GM19438 (cell line): ENCODE measurements at regions not wholly inside any gene's neighbourhood (a gene's known extent, or its start where the extent isn't known, plus 50 kb on each side); places are given as distances from the start of the nearest gene placed in this dataset.

Source experiments
- ATAC-seq: cut with Tn5 transposase; IDR thresholded peaks from one replicate; pipeline ENCODE4 v1.9.1; 2021; ENCODE audit warnings: low read depth; ENCODE audit not compliant: unreplicated experiment

DNA sequence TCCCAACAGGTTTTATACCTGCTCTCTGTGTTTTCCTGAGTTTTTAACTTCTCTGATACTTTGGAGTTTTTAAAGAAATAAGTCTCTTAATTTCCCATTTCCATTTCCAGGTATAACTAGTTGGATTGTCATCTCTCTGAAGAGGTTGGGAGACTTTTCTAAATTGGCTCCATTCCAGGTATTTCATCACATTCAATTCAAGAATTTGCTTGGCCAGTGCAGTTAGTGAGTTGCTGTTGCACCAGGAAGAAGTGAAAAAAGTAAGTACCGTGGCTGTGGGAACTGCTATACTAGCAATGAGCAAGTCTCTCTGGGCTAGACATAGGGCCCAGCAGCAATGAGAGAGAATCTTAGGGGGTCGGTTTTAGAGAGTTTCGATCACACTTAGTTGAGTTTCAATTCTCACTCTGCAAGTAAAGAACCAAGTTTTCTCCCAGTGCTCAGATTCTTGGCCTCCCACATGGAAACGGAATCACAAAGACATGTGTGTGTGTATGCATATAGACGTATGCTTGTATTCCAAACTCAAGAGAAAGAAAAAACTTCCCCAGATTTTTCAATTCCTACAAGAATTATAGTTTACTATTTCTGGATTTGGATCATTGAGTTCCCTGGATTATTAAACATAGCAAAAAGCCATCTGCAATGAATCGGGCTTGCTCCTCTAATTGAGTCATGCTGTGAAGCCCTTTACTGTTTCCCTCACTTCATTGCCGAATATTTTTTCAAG is 894.4 kb downstream of the BCL11A start:
- no peak for ATAC-seq

DNA sequence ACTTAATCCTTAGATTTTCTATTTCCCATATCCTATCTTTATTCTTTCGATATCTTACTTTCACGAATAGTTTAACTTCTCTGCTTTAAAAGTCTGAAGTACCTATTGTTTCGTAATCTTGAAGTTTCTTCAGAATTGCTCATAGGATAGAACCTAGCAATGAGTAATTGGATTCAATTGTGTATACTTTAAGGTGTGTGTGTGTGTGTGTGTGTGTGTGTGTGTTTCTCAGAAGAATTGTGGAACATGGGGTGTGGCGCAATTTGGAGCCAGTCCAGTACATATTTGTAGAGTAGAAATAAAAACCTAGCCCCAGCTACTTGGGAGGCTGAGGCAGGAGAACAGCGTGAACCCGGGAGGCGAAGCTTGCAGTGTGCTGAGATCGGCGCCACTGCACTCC is 897.6 kb downstream of the BCL11A start:
- no peak for ATAC-seq

DNA sequence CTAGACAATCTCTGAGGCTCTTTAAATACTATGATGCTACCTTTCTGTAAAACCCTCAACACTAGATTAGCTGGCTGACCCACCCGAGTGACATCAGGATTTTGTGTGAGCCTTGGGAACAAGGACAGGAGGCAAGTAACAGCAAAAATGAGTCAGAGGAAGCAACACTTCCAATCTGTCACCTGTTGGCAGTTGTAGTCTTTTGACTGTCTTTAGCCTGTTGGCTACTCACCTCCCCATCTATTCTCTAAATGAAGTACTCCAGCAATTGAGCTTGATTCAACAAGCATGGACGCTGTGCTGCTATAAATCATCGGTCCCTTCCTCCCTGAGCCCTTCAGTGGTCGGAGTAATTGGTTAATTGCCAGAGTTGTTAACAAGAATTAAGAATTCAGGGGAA is 898.7 kb downstream of the BCL11A start:
- ATAC-seq: no peak

DNA sequence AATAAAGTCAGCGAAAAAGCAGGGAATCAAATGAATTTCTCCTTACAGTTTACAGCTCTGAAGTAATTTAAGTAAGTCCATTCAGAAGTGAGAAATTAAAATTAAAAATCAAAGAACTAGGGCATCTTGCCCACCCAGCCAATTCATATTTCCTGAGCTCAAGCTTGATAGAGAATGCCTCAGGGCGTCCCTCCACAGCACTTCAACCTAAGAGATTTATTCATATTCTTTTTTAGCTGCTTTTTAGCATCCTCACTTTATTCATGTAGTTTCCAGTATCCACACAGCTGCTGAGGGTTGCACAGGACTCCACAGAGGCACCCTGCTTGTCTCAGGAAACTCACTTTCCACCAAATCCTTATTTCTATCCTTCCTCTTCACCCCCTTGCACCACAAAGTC is 900.3 kb downstream of the BCL11A start:
- no peak for ATAC-seq

DNA sequence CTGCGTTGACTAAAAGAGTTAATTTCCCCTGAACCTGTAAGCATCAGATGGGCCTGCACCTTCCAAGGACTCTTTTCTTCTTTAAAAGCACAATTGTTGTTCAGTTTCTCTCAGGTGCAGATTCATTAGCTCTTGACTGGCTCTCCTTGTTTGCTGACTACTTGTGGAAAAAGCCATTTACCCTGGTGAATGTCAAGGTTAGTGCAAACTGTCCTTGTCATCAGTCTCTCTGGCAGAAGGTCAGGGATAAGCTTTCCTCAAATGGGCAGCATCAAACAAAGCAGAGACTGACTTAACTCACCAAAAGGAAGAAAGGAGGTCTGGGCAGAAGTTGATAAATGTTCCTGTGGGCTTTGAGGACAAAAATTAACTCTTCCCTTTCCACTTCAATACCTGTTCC is 922.7 kb downstream of the BCL11A start:
- no peak for ATAC-seq

DNA sequence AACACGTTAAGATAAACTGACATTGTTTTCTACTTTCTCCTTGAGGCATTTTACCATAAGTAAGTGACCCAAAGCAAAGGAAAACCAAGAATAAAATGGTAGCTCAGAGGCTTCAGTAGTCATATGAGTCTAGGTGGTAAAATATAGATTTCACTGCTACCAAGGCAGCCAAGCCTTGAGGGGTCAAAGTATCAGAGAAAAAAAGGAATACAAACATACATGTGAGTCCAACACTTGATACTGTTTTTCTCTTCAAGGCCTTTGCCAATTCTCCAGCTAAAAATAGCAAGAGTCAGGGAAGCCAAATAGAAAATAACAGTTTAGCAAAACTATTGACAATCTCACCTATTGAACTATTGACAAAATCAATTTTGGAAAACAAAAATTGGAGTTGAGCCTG is 925.9 kb downstream of the BCL11A start:
- no peak for ATAC-seq

DNA sequence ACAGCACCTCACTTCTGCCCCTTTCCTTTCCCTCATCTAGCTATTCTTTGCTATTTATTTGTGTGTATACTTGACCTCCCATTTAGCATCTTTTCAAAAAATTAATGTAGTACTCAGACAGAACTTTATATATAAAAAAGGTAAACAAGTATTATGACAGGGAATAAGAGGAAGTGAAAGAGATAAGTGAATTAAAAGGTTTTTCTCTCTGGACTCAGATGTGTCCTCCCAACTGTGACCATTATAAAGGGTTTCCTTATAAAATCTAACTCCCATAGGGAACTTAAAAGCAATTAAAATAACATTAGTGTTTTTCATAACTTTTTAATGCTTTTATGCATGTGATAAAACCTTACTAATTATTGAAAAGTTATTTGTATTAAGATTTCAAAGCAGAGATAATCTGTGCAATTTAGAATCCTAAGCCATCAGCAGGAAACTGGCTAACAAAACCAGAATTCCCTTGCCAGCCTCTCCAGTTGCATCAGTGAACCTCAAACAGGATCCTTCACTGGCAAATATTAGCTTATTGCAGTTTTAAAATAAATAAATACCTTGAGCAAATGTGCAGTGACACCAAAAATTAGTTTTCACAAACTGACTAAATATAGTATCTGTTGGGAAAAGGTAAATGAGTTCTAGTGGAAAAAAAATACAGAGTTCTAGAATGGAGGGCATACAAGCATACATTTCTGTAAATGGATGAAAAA is 930.7 kb downstream of the BCL11A start:
- no peak for ATAC-seq

DNA sequence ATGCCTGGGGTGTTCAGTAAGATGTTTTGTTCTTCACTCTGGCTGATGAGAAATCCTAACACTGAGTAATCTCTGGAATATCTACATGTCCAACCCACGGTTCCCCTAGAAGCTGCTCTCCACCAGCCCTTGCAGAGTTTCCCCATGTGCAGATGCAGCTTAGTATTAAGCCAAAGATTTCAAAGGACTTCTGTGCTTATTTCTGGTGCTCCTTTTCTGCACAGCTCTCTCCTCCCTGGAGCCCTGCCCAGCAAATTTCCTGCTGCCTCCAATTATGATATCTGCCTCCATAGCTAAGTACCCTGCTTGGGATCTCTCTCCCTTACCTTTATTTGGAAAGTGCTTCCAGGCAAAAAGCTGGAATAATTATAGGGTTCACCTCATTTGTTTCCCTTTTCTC is 949.3 kb downstream of the BCL11A start:
- ATAC-seq: no peak

DNA sequence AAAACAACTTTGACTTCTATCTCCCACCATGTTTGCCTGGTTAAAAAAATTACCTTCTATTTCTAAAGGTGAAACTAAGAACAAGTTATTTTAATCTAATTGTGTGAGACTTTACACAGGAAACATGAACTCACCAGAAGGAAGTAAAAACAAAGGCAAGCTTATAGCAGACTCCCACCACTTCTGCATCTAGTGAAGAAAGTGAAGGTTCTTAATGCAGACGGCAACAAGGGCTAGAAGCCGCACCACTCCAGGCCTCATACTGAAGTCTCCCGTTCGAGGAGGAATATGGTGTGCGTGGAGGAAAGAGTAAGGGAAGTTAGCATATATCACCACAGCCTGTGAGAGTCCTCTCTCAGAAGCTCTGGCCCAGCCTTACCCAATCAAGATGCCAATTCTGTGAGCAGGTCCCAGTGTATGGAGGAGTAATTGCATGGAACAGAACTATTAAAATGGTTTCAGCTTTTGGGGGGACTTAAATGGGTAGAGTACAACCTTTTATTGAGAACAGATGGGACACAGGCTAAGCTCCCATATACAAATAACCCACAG is 958.7 kb downstream of the BCL11A start:
- ATAC-seq: no peak

DNA sequence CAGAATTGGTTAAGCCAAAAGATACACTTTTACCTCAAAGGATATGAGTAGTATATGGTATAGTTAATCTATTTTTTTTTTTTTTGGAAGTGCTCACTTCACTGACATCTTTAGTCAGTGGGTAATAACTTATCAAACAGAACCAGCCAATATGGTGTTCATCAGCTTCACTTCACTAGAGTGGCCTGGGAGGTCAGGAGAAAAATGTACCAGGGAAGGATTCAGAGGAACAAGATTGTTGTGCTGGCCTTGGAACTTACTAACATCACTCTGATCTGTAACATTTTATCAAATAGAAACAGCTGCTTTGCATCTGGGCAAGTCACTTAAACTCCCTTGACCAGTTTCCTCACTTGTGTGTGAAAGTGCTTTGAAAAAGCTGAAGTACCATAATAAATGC is 962.7 kb downstream of the BCL11A start:
- no peak for ATAC-seq

DNA sequence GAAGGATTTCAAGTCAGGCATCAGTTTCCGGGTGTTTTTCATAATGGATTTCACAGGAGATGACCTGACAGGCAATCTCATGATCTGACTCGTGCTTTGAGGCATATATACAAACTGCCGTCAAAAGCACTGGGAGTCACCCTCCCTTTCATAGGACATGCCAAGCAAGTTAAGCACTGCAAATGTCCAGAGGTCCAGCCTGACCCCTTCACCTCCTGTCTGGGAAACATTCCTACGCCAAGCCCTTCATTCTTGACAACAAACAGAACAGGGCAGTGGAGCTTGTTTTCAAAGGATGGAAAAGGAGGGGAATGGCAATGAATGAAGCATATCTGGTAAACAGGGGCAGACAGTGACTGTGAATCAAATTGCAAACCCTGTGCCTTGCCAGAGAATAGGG is 963.6 kb downstream of the BCL11A start:
- ATAC-seq: no peak

DNA sequence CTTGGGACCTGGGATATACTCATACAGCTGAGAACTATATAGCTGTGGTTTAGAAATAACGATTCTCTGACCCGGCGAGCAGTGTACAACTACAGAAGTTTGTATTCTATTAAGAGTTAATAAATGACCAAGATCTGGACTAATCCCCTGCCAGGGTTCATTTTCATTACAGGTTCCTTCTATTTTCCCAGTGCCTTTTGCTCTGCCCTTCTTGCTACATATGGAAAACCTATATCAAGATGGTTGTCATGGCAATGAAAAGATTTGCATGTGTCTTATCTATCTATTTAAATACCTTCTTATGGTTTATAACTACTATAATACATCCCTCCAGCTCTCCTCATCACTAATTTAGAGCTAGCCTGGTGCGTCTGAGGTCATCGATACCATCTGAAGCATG is 965.2 kb downstream of the BCL11A start:
- ATAC-seq: no peak

DNA sequence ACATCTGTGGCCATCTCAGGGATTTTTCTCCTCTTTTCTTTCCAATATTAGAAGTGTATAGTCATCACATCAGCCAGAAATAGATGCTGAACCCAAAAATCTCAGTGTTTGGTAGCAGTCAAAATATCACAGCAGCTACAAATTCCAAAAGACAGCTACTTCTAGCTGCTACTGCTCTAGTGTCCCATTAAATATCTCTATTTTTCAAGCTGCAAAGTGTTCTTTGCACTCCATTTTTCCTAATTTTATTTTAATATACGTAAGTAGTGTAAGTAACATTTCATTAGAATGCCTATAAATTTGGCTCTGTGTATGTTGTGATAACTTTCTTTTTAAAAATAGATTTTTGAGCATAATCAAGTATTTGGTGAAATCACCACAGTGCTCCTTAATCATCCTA is 967.3 kb downstream of the BCL11A start:
- no peak for ATAC-seq

DNA sequence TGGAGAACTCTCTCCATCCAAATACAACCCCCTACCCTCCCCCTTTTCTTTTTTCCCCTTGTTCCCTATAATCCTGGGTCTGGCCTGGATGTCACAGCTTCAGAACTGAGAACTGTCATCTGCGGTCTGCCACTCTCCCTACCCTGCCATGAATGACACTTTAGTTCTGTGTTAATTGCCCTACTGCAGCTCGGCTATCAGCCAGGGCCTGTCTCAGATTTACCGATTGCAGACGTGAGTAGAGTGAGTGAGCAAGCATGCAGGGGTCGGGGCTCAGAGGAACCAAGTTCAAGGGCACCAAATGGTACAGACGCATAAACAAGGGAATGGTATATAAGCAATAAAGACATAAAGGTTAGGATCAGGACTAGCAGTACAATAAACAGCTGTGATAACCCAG is 967.8 kb downstream of the BCL11A start:
- ATAC-seq: no peak

DNA sequence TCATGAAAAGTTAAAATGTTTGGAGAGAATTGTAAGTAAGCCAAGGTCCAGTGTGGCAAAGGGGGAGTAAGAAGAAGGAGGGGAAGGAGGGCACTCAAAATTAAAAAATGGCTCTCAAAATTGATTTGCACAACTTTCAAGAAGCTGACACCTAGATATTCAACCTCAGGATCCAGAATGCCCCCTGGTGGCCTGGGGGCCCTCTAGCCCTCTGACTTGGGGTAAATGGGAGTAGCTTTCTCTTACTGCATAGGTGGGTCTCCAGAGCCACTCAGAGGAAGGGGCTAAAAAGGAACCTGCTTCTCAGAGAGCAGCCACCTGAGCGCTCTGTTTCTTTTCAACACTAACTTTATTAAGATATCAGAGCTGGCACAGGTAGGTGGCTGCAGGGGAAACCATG is 968.5 kb downstream of the BCL11A start:
- no peak for ATAC-seq

DNA sequence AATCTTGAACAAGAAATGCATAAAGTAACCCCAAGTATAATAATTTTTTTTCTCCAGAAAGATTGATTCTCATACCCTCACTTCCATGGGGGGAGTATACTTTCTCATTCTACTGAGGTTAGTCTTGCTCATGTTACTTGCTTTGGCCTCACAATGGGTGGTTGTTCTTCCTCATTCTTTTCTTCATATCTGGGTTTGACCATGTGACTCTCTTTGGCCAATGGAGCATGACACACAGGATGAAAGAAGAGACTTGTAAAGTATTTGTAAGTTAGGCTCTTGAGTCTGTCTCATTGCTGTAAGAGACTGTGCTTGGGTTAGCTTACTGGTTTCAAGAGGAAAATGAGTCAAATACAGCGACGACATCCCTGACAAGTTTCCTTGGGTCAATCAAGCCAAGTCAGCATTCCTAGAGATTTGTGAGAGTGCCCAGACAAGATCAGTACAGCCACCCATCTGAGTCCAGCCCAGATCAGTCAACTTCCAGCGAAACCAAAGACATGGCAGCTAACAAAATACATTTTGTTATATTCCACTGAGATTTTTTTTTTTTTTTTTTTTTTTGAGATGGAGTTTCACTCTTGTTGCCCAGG is 970.2 kb downstream of the BCL11A start:
- no peak for ATAC-seq

DNA sequence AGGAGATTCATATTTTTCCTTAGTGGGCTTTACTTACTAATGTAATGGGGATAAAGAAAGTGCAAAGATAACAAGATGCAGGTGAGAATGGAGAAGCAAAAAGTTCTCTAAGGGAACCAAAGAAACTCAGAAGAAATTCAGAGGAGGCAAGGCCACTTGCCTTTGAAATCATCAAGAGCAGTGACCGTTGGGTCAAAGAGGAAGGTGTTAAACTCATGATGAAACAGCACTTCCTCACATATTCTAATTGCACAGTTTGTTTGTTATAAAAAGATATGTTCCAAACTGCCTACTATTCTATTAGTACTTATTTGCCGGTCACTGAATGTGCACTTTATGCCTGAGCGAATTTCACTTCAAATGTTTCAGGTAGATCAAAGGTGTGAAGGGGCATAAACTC is 975.1 kb downstream of the BCL11A start:
- no peak for ATAC-seq

DNA sequence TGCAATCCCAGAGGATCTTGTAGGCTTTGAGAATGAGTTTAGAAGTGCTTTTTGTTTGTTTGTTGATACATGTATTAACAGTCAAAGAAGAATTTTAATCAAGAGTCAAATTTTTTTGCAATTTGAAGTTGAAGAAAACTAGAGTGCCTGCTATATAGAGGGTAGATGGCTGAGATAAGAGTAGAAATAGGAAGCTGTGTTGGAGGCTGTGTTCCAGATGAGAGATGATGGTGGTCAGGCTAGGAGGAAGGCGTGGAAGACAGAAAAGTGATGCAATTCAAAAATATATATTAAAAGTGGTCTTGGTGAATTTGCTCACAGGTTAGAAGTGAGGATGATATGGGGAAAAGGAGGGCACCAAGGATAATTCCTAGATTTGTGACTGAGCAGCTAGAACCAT is 978.3 kb downstream of the BCL11A start:
- no peak for ATAC-seq

DNA sequence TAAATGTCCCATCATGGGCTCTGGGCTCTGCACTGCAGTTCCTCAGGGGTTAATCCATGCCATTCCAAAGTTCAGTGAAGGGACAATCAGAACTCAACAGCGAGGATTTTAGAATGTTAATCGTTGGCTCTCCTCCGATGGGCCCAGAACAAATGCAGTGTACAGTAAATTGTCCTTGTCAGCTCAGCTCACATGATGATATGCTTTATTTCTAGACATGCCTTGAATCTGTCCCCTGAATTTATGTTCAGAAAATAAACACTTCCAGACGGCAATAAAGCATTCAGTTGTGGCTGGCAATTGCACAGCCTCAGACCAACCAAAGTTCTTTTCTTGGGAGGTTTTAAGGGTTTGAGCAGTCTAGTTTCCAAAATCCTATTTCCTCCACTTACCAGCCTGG is 981.2 kb downstream of the BCL11A start:
- no peak for ATAC-seq

DNA sequence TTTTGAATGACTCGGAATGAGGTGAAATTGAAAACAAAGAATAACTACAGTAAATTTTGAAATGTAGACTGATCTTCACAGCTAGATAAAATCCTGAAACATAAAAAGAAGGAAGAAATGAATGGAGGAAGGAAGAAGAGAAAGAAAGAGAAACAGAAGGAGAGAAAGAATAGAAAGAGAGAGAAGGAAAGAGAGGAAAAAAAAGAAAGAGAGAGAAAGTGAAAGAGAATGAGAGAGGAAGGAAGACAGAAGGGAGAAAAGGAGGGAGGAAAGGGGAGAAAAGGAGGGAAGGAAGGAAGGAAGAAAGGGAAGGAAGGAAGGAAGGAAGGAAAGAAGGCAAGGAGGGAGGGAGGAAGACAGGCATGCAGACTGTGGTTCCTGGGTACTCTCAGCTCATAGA is 982.6 kb downstream of the BCL11A start:
- ATAC-seq: no peak

DNA sequence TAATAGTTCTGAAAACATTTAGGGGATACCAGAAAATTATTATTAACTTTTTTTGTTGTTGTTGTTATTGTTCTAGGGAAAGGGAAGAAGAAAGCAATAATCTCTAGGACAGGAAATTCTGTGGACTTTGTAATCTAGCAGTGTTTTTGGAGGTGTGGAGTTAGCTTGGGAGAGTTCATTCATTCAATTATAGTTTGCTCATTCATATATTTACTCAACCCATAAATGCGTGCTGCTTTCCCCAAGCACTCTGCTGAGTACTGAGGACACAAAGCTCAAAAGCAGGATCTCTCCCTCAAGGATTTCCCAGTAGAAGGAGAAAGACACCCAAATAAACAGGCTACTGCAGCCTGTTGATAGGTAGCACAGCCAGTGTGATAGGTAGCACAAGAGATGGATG is 984.3 kb downstream of the BCL11A start:
- no peak for ATAC-seq

DNA sequence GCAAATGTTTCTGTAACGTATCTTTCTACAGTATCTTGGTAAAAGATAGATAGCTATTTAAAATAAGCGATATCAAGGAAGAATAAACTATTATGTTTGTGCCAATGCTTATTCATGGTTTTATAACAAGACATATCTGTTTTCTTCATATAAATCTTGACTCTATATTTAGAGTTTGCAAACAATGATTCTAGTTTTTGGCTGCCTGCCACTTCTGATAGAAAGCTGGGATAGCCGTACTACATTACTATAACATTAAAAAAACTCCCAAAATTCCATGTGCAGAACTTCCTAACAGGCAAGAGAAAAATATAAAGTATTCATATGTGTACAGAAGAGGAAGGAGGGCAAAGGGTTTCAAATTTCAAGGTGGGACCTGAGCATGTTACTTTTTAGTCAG is 985.0 kb downstream of the BCL11A start:
- no peak for ATAC-seq
